T-helper 2 cell treated with Interferon-gamma antibody and Interleukin-4, amounts not matched to agents 100 ng/mL and 5 ng/mL, for 36 hours (primary cell): ENCODE measurements at regions not wholly inside any gene's neighbourhood (a gene's known extent, or its start where the extent isn't known, plus 50 kb on each side); places are given as distances from the start of the nearest gene placed in this dataset.

ENCODE experiments used
- intact Hi-C: fragments of 100-400 bp; cut with micrococcal nuclease; formaldehyde crosslinking; loops from one replicate; pipeline ENCODE4 v1.15.1; 2023

GRCh38 chr3:146672941-146673340, 67.8 kb upstream of the PLSCR5 start:
- intact Hi-C loops: loop anchor here (1.0 kb wide), 1 partner anchor 9 kb away; no protein-coding TSS in a partner anchor

- intact Hi-C loops: loop anchor here (1.0 kb wide), 1 partner anchor 9 kb away; no protein-coding TSS in a partner anchor
Measured at GRCh38 chr3:146664403-146664802, 59.3 kb upstream of the PLSCR5 start.

- intact Hi-C loops: no loop called here
Measured at GRCh38 chr3:146658841-146659240, 53.7 kb upstream of the PLSCR5 start.

- intact Hi-C loops: no loop called here
Measured at GRCh38 chr3:146655333-146655996, 50.3 kb upstream of the PLSCR5 start.
